Stimulated activated CD8-positive, alpha-beta memory T cell treated with anti-CD3 and anti-CD28 coated beads, Interleukin-12 subunit alpha, Interleukin-12 subunit beta, amount 100 ng/mL, for 24 hours (primary cell): ENCODE measurements at regions not wholly inside any gene's neighbourhood (a gene's known extent, or its start where the extent isn't known, plus 50 kb on each side); places are given as distances from the start of the nearest gene placed in this dataset.
"Not testable (repeated sequence)": the region's sequence is repeated elsewhere in the genome, so short reads cannot be mapped to it uniquely, and the experiment has no call there.

Experiments used
- DNase-seq: peaks from one replicate; pipeline ENCODE4 v3.0.0-alpha.2; 2020; ENCODE audit errors: extremely low read depth

DNA sequence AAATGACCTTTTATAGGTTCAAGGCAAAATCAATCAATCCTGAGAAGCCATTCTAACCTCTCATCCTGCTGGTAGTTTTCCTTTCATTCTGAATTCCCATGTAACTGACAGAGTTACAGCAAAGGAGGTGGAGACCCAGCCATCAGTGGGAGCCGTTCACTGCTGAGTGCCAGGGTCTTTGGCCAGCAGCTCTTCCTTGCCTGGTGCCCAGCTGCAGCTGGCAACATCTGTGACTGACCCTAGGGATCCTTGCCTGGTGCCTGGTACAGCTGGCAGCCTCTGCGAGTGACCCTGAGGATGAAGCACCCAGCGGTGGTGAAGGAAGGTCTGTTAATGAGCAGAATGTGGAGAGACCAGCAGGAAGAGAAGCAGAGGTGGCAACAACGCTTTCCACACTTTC, 314.6 kb downstream of the THBS2 start:
- DNase-seq: no peak

DNA sequence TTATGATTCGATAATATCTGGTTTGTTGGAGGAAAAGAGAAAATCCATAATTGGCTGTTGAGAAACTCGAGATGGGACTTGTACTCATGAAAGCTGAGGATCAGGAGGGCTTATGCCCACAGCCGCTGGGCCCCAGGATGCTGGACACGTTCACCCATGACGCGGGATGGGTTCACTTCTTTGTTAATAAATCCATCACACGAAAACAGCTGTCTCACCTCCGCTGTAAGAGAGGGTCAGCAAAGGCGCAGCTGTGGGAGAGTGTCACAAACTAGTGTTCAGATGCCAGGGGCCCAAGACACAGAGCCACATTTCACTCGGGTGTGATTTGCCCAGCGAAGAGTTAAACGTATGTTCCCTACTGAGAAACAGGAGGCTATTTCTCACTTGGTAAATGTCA, 315.1 kb downstream of the THBS2 start:
- DNase-seq: no peak

DNA sequence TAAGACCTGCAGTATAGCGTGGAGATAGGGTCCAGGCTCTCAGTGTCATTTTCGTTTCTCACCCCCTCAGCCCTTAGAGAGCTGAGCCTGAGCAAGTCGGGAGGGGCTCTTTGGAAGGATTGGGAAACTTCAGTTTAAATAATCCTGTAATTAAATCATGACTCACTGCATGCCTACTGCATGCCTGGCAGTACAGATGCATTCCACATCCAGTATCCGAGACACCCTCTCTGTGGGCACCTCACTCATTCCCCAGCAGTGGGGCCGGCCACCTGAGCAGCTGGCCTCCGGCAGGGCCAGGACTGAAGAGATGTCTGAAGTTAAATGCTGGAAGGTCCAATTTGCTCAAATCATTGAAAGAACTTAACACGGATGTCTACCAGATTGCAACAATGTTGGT, 316.6 kb downstream of the THBS2 start:
- DNase-seq: no peak

DNA sequence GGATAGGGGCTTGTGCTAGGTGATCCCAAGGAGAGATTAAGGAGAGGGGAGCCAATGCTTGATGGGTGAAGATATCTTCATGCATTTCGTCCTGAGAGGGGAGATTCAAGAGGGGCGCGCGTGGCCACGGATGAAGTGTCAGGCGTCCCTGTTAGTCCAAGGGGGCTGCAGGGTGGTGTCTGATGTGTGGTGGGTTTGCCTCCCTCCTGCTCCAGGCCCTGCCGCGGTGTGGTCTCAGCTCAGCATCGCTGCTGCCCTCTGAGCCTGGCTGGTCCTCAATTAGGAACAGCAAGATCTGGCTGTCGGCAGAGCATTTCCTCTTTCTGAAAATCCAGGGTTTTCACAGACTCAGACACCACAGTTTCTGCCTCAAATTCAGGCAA, 318.0 kb downstream of the THBS2 start:
- no peak for DNase-seq

- DNase-seq: no peak
Measured at GRCh38 chr6:168934660-168935627, 318.7 kb downstream of the THBS2 start.

DNA sequence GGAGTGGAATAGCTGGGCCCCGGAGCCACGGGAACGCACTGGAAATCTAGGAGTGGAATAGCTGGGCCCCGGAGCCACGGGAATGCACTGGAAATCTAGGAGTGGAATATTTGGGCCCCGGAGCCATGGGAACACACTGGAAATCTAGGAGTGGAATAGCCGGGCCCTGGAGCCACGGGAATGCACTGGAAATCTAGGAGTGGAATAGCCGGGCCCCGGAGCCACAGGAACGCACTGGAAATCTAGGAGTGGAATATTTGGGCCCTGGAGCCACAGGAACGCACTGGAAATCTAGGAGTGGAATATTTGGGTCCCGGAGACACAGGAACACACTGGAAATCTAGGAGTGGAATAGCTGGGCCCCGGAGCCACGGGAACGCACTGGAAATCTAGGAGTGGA, 321.5 kb downstream of the THBS2 start:
- not testable (repeated sequence) for DNase-seq

GRCh38 chr6:168931072-168931471, 322.6 kb downstream of the THBS2 start:
- DNase-seq: not testable (repeated sequence)

DNA sequence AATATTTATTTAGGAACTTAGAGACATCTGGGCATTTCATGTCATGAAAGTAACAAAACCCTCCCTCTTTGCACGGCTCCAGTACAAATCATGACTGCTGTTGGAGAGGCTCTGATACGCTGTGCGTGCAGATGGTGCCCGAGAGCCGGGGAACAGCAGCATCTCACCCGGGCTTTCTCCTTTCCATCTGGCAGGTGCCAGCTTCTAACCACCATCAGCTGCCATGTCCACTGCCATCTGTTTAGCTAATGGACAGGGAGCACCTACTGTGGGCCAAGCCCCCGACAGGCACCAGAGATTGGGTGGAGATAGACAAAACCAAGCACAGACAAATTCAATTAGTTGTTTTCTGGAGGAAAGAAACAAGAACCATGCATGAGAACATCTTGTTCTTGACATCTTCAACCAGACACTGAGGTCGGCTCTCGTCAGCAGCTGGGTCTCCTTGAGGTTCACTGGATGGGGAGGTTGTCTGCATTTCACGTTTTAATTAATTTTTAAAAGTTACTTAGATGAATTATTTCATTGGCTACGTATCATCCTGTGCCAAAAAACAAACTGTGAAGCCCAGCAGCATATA, 323.7 kb downstream of the THBS2 start:
- no peak for DNase-seq

DNA sequence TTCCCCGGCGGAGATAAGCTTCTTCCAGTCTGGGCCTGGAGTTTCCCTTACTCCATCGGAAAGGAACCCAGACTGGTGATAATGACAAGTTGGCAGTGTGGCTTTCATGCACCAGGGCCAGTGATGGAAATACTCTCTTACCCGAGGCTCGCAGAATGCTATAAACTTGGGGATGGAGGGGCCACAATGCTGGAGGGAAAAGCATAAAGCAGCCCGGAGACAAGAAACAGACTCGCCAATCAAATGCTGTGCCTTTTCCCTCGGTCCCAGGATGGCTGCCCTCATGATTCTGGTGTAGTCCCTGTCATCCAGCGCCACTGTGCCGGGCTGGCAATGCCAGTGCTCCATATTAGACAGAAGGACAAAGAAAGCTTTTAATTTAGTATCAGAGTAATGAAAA, 325.6 kb downstream of the THBS2 start:
- no peak for DNase-seq

GRCh38 chr6:168927026-168927425, 326.6 kb downstream of the THBS2 start:
- no peak for DNase-seq

DNA sequence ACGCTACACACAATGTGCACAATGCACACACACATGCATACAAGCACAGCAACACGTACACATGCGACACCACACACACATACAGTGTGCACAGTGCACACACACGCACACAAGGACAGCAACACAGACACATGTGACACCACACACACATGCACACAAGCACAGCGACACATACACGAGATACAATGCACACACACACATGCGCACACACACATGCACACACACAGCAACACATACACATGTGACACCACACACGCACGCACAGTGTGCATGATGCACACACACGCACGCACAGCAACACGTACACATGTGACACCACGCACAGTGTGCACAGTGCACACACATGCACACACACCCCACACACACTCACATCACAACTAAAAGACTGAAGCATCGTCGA, 327.3 kb downstream of the THBS2 start:
- DNase-seq: no peak

DNA sequence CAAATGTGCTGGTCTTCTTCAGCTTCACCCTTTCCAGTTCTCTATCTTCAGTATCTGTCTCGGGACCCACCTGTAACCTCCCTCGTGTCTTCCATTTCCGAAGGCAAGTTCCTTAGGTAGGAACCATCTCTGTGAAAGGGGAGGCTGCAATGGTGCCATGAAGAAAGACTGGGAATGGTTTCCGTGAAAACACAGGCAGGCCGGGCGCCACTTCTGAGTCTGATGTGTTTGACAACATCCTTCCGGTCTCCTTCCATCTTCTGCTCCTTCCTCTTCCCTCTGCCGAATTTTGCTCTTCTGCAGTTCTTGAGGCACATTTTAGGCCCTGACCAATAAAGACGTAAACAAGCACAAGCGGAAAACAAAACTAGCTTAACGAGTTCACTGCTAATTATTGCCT, 328.0 kb downstream of the THBS2 start:
- no peak for DNase-seq

GRCh38 chr6:168923171-168923570, 330.5 kb downstream of the THBS2 start:
- no peak for DNase-seq

DNA sequence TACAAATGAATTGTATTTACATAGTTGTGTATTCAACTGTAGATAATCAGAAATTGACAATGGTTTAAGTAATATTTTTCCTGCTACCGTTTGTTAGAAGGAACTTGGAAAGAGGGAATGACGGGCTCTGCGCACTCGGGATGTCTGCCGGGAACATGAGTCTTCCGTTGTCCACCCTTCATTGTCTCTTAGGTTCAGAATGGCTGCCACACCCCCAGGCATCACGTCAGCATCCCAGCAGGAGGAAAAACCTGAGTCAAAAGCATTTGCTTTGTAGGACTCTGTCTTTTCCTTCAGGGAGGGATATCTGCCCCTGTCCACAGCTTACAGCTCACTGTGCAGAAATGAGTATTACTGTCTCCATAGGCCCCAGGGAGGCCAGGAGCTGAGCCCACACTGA, 331.2 kb downstream of the THBS2 start:
- no peak for DNase-seq

- DNase-seq: no peak
Measured at GRCh38 chr6:168920289-168920688, 333.4 kb downstream of the THBS2 start.

DNA sequence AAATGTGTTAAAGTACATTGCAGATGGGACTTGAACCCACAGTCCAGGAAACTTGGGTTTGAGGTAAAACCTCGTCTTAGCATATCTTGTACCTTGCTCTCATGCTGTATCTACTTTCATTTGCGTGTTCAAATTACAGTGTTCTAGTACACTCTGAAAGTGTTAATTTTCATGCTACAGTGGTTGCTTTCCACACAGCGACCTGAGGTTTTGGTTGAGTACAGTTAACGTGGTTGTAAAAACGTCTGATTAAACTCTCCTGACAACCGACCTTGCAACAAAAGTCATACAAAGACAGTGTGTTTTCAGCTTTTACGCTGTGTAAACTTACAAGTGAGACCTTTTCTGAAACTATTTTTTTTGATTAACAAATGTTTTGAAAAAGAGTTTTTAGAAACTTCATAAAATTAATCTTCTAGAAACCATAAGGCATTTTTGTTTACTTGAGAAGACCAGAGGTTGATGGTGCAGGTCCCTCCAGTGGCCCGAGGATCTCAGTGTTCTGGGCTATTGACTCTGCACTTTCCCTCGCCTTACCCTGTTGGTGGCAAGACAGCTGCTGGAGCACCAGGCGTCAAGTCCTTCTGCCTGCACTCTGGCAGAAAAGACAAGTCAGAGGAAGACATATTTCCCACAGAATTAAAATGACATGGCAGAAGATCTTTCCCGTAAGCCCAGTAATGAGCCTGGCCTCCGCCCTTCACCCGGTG, 334.0 kb downstream of the THBS2 start:
- DNase-seq: no peak

DNA sequence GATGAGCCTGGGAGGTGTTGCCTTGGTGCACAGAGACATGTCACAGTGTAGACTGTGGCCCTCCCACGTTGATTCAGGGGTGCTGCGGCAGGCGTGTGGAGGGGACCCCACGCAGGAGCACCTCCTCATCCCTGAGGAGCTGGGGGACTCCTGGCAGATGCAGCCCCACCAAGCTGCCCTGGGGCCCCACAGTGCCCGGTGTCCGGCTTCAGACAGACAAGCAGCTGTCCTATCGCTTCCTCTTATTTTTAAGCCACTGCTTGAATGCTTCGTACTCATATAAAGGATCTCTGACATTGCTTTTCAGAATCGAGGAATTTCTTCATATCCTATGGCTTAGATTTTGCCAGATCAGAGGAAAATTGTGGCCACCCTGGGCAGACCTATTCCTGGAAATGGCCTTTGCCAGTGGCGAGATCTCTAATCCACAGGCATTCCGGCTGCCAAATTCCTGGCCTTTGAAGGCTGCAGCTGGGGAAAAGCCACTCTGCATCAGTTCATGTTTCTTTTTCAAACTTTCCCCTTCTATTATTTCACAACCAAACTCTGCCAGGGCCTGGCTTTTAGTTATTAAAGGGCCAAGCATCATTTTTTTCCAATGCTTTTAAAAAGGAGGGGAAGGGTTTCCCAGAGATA, 337.0 kb downstream of the THBS2 start:
- DNase-seq: no peak

DNA sequence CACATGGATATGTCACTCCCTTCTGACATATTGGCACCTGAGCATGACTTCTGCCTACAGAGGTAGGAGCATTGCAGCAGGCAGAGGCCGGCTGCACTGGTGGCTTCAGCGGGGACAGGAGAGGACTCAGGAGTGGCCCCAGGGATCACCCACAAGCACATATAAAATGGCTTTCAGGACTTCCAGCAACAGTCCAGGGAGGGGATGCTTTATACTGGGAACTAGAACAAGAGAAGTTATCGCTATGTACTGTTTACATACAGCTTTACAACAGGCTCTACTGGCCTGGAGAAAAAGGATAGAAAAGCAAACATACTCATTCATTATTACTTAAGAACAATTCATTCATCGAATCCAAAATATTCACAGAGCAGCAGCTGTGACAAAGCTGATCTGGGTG, 337.8 kb downstream of the THBS2 start:
- DNase-seq: no peak

GRCh38 chr6:168915242-168915641, 338.4 kb downstream of the THBS2 start:
- DNase-seq: no peak

GRCh38 chr6:168913866-168914469, 339.7 kb downstream of the THBS2 start:
- no peak for DNase-seq

GRCh38 chr6:168913231-168913865, 340.3 kb downstream of the THBS2 start:
- DNase-seq: not testable (repeated sequence)
